ENCODE measurements at regions not wholly inside any gene's neighbourhood (a gene's known extent, or its start where the extent isn't known, plus 50 kb on each side); places are given as distances from the start of the nearest gene placed in this dataset.

GRCh38 chr2:196381464-196381863 lies 210.1 kb upstream of the STK17B start:
- TF ChIP-seq CTCF (IDR thresholded peaks at IDR 0.05 in 4 of 5, conservative IDR thresholded peaks at IDR 0.05 in 1 of 5) (no peak), POLR2A (IDR thresholded peaks at IDR 0.05) (no peak)

All from gastrocnemius medialis (tissue), 4 donors.